K562 (cell line): ENCODE measurements at regions not wholly inside any gene's neighbourhood (a gene's known extent, or its start where the extent isn't known, plus 50 kb on each side); places are given as distances from the start of the nearest gene placed in this dataset.

ENCODE experiments used
- ATAC-seq: fragments of 200-7000 bp; cut with Tn5 transposase; 3 replicates; pipeline ENCODE4 v1.9.1; 2020; ENCODE audit warnings: moderate library complexity
- BruUV-seq: library from RNA; stranded (reverse); fragments of 400-500 nt; replicated peaks from 2 replicates; lab custom pipeline; 2021; lab: Mats Ljungman, UMichigan
- CTCF ChIA-PET: fragments of 300-600 bp; formaldehyde crosslinking; extraction: SDS; loops from one replicate; lab custom pipeline; 2021; ENCODE audit warnings: low intra/inter-chr PET ratio; lab: Yijun Ruan, JAX
- POLR2A ChIA-PET: fragments of 300-600, 350-650 bp; sonication (Branson Sonifier 250); formaldehyde crosslinking; extraction: SDS; loops from one replicate; lab custom pipeline; 2021; ENCODE audit warnings: antibody characterized with exemption, inconsistent platforms; lab: Yijun Ruan, JAX
- DNase-seq, 4 experiments: peaks; one replicate each; pipeline versions ENCODE4 v3.0.0 to v3.0.0-alpha.2; 2011 to 2018; ENCODE audit warnings: low spot score in 3 of 4, mixed read lengths in 3 of 4; ENCODE audit errors: extremely low read depth in 1 of 4
- FAIRE-seq: peaks from 2 replicates; lab custom pipeline; 2011; peaks lifted over from hg19 to GRCh38; lab: Jason Lieb, UNC
- H2AFZ ChIP-seq: 2 replicates; pipeline ENCODE4 v1.6.0; 2011; ENCODE audit warnings: low read depth, low read length, control low read depth, inconsistent platforms
- H3K27ac ChIP-seq: fragments of 200-600 bp; 3 replicates; pipeline ENCODE4 v1.8.0; 2011; ENCODE audit warnings: low read depth, mild to moderate bottlenecking, control low read depth, inconsistent platforms, low read length, moderate library complexity, mixed read lengths; ENCODE audit errors: extremely low read depth
- H3K27me3 ChIP-seq, 2 experiments: fragments of 300-600 bp in 1 of 2; 2 replicates in 1 of 2; 3 replicates in 1 of 2; pipeline versions ENCODE4 v1.6.0 to v1.8.0; 2011; ENCODE audit warnings: inconsistent platforms in 2 of 2, low read length in 2 of 2, mild to moderate bottlenecking in 1 of 2, mixed read lengths in 1 of 2, moderate library complexity in 1 of 2; ENCODE audit not compliant: control insufficient read depth in 2 of 2, insufficient read depth in 2 of 2
- H3K36me3 ChIP-seq: fragments of 300-600 bp; 3 replicates; pipeline ENCODE4 v1.8.0; 2011; ENCODE audit warnings: mild to moderate bottlenecking, low read length, inconsistent platforms; ENCODE audit not compliant: control insufficient read depth, insufficient read depth
- H3K4me1 ChIP-seq, 2 experiments: fragments of 200-600 bp in 1 of 2; replicated peaks in 1 of 2; 2 replicates in 1 of 2; 3 replicates in 1 of 2; pipeline versions ENCODE4 v1.5.1 to v1.8.0; 2011; ENCODE audit warnings: inconsistent platforms in 2 of 2, low read length in 2 of 2, mild to moderate bottlenecking in 1 of 2, mixed read lengths in 1 of 2, moderate library complexity in 1 of 2; ENCODE audit not compliant: control insufficient read depth in 2 of 2, insufficient read depth in 2 of 2
- H3K4me2 ChIP-seq: 2 replicates; pipeline ENCODE4 v1.6.1; 2011; ENCODE audit warnings: low read length, control low read depth, inconsistent platforms, mixed read lengths; ENCODE audit not compliant: insufficient read depth
- H3K4me3 ChIP-seq: fragments of 200-600 bp; sonication (generic), shearing (Covaris generic); 2 replicates; pipeline ENCODE4 v1.5.1; 2016; ENCODE audit warnings: control low read depth, inconsistent platforms
- H3K79me2 ChIP-seq: fragments of 200-600 bp; 3 replicates; pipeline ENCODE4 v1.8.0; 2011; ENCODE audit warnings: low read length, inconsistent platforms; ENCODE audit not compliant: control insufficient read depth, insufficient read depth
- H3K9ac ChIP-seq, 2 experiments: 2 replicates each; pipeline versions ENCODE4 v1.6.0 to v1.6.1; 2011; ENCODE audit warnings: low read depth in 2 of 2, low read length in 2 of 2, control low read depth in 1 of 2, inconsistent platforms in 1 of 2, mild to moderate bottlenecking in 1 of 2, mixed read lengths in 1 of 2; ENCODE audit not compliant: insufficient read depth in 1 of 2
- H3K9me1 ChIP-seq: one replicate; pipeline ENCODE4 v1.6.0; 2011; ENCODE audit warnings: inconsistent platforms, mild to moderate bottlenecking, low read length, moderate library complexity; ENCODE audit not compliant: control insufficient read depth, insufficient read depth
- H3K9me3 ChIP-seq: replicated peaks from 2 replicates; pipeline ENCODE4 v1.5.1; 2011; ENCODE audit warnings: low read depth, low read length, inconsistent platforms; ENCODE audit not compliant: control insufficient read depth, insufficient read depth
- H4K20me1 ChIP-seq: replicated peaks from 2 replicates; pipeline ENCODE4 v1.6.1; 2011; ENCODE audit warnings: low read length, inconsistent platforms, mixed read lengths; ENCODE audit not compliant: control insufficient read depth, insufficient read depth
- MLLT1 ChIP-seq, 2 experiments: fragments of 450-650 bp; IDR thresholded peaks; 2 replicates each; pipeline ENCODE4 v1.6.1; 2016
- NR0B1 ChIP-seq: fragments of 450-650 bp; IDR thresholded peaks from one replicate; pipeline ENCODE4 v1.6.1; 2018; ENCODE audit warnings: mild to moderate bottlenecking, moderate library complexity; ENCODE audit not compliant: partially characterized antibody
- TEAD4 ChIP-seq, 2 experiments: sonication (generic) in 1 of 2; formaldehyde crosslinking in 1 of 2; IDR thresholded peaks; 2 replicates each; pipeline versions ENCODE4 v1.6.1 to v1.8.0; 2012 to 2022; ENCODE audit warnings: borderline replicate concordance in 1 of 2, inconsistent platforms in 1 of 2, low read length in 1 of 2, mild to moderate bottlenecking in 1 of 2, missing genetic modification reagents in 1 of 2
- in situ Hi-C: fragments of 300-500 bp; cut with MboI; formaldehyde crosslinking; loops from 4 replicates; pipeline ENCODE4 v1.15.0; 2018; ENCODE audit warnings: inconsistent platforms, mixed read lengths
- intact Hi-C: fragments of 100-400 bp; cut with micrococcal nuclease; formaldehyde crosslinking; loops from 2 replicates; pipeline ENCODE4 v1.14.2; 2022

DNA sequence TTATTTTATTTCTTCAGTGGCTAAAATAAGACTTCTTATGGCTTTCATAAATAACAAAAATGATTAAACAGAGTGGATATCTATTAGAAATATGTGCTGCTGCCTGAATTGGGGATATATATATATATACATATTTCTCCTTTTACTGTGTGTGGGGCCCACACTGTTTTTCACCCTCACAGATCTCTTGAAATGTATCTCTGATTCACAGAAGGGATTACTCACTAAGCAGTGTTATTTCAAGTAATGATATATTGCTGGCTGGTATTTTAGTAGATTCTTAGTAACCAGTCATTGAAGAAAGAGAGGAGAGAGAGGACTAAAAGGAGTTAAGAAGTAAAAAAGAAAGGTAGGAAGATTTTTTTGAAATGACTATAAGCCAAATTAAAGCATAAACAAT is 308.6 kb upstream of the NRP1 start:
- no peak overlapping the region for H2AFZ ChIP-seq
- ChIA-PET CTCF (no interaction called here), POLR2A (no interaction called here)
- DNase-seq (no peak), FAIRE-seq (no peak), ATAC-seq (no peak)
- H3K79me2 ChIP-seq: no peaks in the 10 kb centered on the region; the same call in 2 of the 3 replicates
- TF ChIP-seq NR0B1 (no peak), TEAD4 (IDR thresholded peaks at IDR 0.05; ENCODE audit: low read length) (no peak), TEAD4 (CRISPR knock-in tag; IDR thresholded peaks at IDR 0.05; ENCODE audit: borderline replicate concordance) (no peak), MLLT1 (IDR thresholded peaks at IDR 0.05) (no peak)
- H4K20me1 ChIP-seq: no peaks in the 10 kb centered on the region
- no TSS peak for BruUV-seq
- no peak overlapping the region for H3K27ac ChIP-seq
- intact Hi-C loops: no loop called here
- H3K4me1 ChIP-seq: no peaks in the 10 kb centered on the region
- H3K9ac ChIP-seq: no peak overlapping the region
- H3K9me3 ChIP-seq: no peaks in the 10 kb centered on the region
- H3K4me3 ChIP-seq: no peak overlapping the region
- no peak overlapping the region for H3K4me2 ChIP-seq
- in situ Hi-C loops: no loop called here
- no peaks in the 10 kb centered on the region for H3K27me3 ChIP-seq
- H3K9me1 ChIP-seq: no peaks in the 10 kb centered on the region
- no peaks in the 10 kb centered on the region for H3K36me3 ChIP-seq
